OCI-LY1 (cell line): ENCODE measurements at regions not wholly inside any gene's neighbourhood (a gene's known extent, or its start where the extent isn't known, plus 50 kb on each side); places are given as distances from the start of the nearest gene placed in this dataset.

Experiments
- EZH2 ChIP-seq: fragments of 200-600 bp; sonication (generic), shearing (Covaris generic); IDR thresholded peaks from 2 replicates; pipeline ENCODE4 v1.8.0; 2017; ENCODE audit warnings: borderline replicate concordance, mixed run types, mild to moderate bottlenecking, antibody characterized with exemption, low read length, moderate library complexity, mixed read lengths
- TF ChIP-seq, protein P1 (sequence below): fragments of 200-600 bp; sonication (generic), shearing (Covaris generic); IDR thresholded peaks from 2 replicates; pipeline ENCODE4 v1.5.1; 2017; ENCODE audit warnings: mild to moderate bottlenecking, antibody characterized with exemption, low read length, moderate library complexity, mixed read lengths

GRCh38 chr14:26026384-26026783 is 571.4 kb downstream of the NOVA1 start:
- TF ChIP-seq, protein P1, sequence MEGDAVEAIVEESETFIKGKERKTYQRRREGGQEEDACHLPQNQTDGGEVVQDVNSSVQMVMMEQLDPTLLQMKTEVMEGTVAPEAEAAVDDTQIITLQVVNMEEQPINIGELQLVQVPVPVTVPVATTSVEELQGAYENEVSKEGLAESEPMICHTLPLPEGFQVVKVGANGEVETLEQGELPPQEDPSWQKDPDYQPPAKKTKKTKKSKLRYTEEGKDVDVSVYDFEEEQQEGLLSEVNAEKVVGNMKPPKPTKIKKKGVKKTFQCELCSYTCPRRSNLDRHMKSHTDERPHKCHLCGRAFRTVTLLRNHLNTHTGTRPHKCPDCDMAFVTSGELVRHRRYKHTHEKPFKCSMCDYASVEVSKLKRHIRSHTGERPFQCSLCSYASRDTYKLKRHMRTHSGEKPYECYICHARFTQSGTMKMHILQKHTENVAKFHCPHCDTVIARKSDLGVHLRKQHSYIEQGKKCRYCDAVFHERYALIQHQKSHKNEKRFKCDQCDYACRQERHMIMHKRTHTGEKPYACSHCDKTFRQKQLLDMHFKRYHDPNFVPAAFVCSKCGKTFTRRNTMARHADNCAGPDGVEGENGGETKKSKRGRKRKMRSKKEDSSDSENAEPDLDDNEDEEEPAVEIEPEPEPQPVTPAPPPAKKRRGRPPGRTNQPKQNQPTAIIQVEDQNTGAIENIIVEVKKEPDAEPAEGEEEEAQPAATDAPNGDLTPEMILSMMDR, result no peak
- no peak for TF ChIP-seq EZH2
